ENCODE measurements at regions not wholly inside any gene's neighbourhood (a gene's known extent, or its start where the extent isn't known, plus 50 kb on each side); places are given as distances from the start of the nearest gene placed in this dataset.

DNA sequence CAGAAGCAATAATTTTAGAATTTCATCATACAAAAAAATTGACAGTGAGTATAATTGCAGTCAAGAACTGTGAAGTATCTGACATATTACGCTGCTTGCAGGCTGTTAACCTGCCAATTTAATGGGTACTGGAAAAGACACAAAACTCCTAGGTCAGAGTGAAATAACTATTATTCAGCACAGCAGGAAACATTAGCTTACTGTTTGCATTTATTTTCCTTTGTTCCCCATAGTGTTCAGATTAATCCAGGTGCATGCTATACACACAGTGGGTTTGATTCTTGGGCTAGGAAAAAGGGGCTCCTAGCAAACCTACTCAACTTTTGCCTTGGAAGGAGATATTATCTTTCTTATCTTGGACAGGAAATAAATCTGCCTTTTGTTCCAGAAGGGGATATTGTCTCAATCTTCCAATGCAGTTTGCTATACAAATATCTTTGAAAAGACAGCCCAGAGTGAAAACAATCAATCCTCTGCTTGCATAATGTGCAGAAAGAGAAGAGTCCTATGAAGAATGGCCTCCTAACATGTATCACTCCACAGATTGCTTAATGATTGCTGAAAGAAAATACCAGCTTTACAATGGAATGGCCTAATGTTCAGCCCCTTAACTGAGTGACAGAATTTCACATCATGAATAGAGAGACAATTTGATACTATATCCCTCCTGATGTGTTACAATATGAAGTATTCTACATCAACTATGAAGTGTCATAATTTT, 443.4 kb downstream of the TBC1D4 start:
- TF ChIP-seq, protein P1, sequence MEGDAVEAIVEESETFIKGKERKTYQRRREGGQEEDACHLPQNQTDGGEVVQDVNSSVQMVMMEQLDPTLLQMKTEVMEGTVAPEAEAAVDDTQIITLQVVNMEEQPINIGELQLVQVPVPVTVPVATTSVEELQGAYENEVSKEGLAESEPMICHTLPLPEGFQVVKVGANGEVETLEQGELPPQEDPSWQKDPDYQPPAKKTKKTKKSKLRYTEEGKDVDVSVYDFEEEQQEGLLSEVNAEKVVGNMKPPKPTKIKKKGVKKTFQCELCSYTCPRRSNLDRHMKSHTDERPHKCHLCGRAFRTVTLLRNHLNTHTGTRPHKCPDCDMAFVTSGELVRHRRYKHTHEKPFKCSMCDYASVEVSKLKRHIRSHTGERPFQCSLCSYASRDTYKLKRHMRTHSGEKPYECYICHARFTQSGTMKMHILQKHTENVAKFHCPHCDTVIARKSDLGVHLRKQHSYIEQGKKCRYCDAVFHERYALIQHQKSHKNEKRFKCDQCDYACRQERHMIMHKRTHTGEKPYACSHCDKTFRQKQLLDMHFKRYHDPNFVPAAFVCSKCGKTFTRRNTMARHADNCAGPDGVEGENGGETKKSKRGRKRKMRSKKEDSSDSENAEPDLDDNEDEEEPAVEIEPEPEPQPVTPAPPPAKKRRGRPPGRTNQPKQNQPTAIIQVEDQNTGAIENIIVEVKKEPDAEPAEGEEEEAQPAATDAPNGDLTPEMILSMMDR (IDR thresholded peaks at IDR 0.05), result no peak
- TF ChIP-seq POLR2A (IDR thresholded peaks at IDR 0.05) (no peak), POLR2AphosphoS5 (IDR thresholded peaks at IDR 0.05) (no peak)

All from gastroesophageal sphincter (tissue), 3 donors.